Skin of body (tissue), 1 donor: ENCODE measurements at regions not wholly inside any gene's neighbourhood (a gene's known extent, or its start where the extent isn't known, plus 50 kb on each side); places are given as distances from the start of the nearest gene placed in this dataset.
"Not testable (repeated sequence)": the region's sequence is repeated elsewhere in the genome, so short reads cannot be mapped to it uniquely, and the experiment has no call there.

Experiments
- DNase-seq: peaks from one replicate; lab custom pipeline; 2025; lab: John Stamatoyannopoulos, UW

GRCh38 chr10:58068809-58069208 is 198.9 kb downstream of the IPMK start:
- DNase-seq, result no peak

- no peak for DNase-seq
Measured at GRCh38 chr10:58066979-58067378, 200.7 kb downstream of the IPMK start.

- no peak for DNase-seq
Measured at GRCh38 chr10:58066126-58066525, 201.6 kb downstream of the IPMK start.

- DNase-seq, result no peak
Measured at GRCh38 chr10:58065529-58065815, 202.2 kb downstream of the IPMK start.

- DNase-seq, result peak; percentile 21
Measured at GRCh38 chr10:58064714-58065528, 202.8 kb downstream of the IPMK start.

- no peak for DNase-seq
Measured at GRCh38 chr10:58063861-58064480, 203.7 kb downstream of the IPMK start.

GRCh38 chr10:58058683-58059082 is 209.0 kb downstream of the IPMK start:
- not testable (repeated sequence) for DNase-seq

GRCh38 chr10:58054881-58055280 is 212.8 kb downstream of the IPMK start:
- DNase-seq, result no peak

- DNase-seq, result no peak
Measured at GRCh38 chr10:58052772-58053171, 214.9 kb downstream of the IPMK start.

- DNase-seq, result no peak
Measured at GRCh38 chr10:58050575-58050974, 217.1 kb downstream of the IPMK start.

- no peak for DNase-seq
Measured at GRCh38 chr10:58048936-58049335, 218.8 kb downstream of the IPMK start.

GRCh38 chr10:58044072-58044471 is 223.6 kb downstream of the IPMK start:
- DNase-seq, result no peak

GRCh38 chr10:58041901-58042300 is 225.8 kb downstream of the IPMK start:
- DNase-seq, result no peak

GRCh38 chr10:58030208-58030607 is 237.5 kb downstream of the IPMK start:
- DNase-seq, result no peak

GRCh38 chr10:58028597-58029366 is 238.9 kb downstream of the IPMK start:
- no peak for DNase-seq

- DNase-seq, result no peak
Measured at GRCh38 chr10:58027426-58027825, 240.3 kb downstream of the IPMK start.

- DNase-seq, result no peak
Measured at GRCh38 chr10:58026036-58026435, 241.7 kb downstream of the IPMK start.

- DNase-seq, result no peak
Measured at GRCh38 chr10:58023341-58024073, 244.2 kb downstream of the IPMK start.

- DNase-seq, result no peak
Measured at GRCh38 chr10:58019863-58020537, 247.7 kb downstream of the IPMK start.

GRCh38 chr10:58017719-58018367 is 249.9 kb downstream of the IPMK start:
- no peak for DNase-seq

GRCh38 chr10:58016614-58017013 is 251.1 kb downstream of the IPMK start:
- no peak for DNase-seq
